GM12874 (cell line): ENCODE measurements at regions not wholly inside any gene's neighbourhood (a gene's known extent, or its start where the extent isn't known, plus 50 kb on each side); places are given as distances from the start of the nearest gene placed in this dataset.

ENCODE experiments used
- TF ChIP-seq, protein P1 (sequence below): IDR thresholded peaks from 2 replicates; pipeline ENCODE4 v1.5.1; 2011; ENCODE audit warnings: low read depth, mild to moderate bottlenecking, control low read depth, low read length, moderate library complexity; ENCODE audit not compliant: insufficient read depth

DNA sequence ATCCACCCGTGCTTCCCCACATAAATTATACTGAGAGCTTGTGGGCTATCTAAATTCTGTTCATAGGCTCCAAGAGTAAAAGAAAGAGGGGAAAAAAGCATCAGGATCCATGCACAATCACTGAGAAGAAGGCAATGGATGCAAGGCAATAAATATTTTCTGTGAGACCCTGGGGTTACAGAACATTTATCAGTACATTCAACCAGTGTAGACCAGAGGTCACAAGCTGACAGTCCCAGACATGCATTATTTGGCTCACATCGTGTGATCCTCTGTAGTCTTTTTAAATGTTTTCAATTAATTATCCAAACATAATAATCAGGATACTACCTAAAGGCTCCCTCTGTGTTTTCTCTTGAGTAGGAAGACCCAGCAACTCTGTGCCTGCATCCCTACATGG, 267.9 kb upstream of the CAND1 start:
- TF ChIP-seq, protein P1, sequence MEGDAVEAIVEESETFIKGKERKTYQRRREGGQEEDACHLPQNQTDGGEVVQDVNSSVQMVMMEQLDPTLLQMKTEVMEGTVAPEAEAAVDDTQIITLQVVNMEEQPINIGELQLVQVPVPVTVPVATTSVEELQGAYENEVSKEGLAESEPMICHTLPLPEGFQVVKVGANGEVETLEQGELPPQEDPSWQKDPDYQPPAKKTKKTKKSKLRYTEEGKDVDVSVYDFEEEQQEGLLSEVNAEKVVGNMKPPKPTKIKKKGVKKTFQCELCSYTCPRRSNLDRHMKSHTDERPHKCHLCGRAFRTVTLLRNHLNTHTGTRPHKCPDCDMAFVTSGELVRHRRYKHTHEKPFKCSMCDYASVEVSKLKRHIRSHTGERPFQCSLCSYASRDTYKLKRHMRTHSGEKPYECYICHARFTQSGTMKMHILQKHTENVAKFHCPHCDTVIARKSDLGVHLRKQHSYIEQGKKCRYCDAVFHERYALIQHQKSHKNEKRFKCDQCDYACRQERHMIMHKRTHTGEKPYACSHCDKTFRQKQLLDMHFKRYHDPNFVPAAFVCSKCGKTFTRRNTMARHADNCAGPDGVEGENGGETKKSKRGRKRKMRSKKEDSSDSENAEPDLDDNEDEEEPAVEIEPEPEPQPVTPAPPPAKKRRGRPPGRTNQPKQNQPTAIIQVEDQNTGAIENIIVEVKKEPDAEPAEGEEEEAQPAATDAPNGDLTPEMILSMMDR, result no peak

DNA sequence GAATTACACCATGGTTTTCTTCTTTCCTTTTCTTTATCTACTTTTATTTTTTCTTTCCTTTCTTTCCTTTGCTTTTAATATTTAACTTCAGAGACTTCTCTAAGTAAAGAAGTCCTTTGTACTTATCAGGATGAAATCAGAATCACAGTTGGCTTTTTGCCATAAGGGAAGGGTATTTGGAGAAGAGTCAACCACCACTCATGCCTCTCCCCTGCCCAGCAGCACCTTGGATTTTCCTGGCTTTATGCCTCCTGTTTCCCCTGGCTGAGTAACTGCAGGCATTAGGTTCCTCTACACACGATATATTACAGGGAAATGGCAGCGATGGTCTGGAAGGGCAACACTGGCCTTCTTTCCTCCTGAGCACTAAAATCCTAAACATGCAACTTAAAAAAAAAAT, 266.4 kb upstream of the CAND1 start:
- TF ChIP-seq, protein P1, result no peak

DNA sequence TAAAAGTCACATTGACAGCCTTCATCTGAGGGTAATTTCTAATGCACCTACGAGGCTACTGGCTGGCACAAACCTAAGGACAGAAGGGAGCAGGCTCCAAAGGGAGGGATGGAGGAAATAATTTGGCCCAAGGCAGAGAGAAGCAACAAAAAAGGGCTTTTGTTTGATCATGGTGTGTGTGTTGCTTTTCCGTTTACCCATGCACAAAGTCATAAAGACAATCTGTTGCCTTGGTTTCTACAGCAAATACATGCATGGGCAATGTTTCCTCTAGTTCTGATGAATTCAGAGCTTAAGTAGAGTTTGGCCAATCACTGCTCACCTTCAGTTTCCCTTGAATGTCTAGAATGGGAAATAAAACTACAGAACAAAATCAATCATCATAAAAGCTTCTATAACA, 262.5 kb upstream of the CAND1 start:
- TF ChIP-seq, protein P1, result no peak

DNA sequence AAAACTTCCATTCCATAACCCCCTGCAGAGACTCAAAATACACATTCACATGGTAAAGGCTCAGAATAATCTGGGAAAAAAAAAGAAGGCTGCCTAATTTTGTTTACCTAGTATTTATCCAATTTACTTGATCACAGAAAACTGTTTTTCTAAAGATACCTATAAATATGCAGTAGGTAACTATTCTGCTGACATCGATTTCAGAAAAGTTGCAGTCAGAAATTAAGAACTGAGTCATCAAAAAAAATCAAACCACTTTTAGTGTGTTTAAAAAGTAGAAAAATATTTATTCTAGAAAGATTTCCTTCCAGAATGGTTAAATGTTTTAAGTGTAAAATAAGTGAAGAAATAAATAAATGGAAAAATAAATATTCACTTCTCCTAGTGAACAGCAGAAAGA, 254.5 kb upstream of the CAND1 start:
- TF ChIP-seq, protein P1, result no peak

DNA sequence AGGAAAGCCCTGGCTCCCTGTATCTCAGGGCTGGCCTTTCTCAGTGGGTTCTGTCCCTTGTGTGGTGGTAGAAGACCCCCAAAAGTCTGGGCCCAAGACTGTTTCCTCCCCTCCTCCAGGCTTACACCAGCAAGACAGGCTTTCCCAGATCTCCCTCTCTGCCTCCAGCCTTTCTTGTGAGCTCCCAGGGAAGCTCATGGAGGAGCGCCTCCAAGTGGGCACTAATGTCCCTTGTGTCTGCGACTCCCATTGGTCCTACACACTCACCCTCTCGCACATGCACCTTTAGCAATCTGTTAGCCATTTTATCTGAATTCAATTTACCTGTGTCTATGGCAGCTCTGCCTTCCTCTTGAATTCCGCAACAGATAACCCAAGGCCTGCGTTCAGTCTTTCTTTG, 251.1 kb upstream of the CAND1 start:
- TF ChIP-seq, protein P1, result no peak

DNA sequence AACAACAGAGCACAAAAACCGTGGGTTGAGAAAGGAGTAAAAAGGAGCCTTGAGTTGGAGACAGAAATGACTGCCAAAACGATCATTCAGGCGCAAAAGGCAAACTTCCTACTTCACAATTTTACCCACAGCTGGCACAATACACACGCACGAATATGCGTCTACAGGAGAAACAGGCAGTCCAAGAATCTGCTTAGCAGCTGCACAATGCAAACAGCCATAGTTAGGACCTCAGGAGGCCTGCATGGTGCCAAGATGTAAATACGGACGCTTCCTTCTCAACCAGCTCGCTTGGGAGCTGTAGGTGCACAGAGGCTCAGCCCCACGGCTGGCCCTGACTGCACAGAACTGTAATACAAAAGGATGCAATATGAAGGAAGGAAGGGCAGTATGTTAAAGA, 250.1 kb upstream of the CAND1 start:
- TF ChIP-seq, protein P1, result no peak

DNA sequence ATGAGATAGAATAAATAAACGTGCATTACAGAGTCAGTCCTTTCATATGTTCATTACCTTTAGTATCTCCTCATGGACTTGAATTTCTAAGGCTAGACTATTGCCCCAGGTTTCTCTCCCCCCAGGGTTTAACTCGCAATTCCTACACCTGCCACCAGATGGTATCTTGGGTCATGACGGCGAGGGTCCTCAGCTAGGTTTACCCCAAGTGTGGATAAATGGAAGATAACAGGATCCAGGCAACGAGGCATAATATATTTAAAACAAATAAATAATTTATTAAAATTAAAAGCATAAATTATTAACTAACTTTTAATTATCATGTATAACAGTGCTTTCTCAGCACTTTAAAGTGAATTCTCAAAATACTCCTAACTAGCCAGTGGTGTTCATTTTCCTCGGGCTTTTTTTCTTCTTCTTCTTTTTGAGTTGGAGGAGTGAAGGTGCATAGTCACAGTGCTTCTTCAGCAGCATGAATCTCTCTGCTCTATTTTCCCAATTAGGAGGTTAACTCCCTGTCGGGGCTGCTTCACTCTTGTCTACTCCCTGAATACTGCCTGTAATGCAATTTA, 243.5 kb upstream of the CAND1 start:
- TF ChIP-seq, protein P1, result peak; percentile 67
